ENCODE measurements at regions not wholly inside any gene's neighbourhood (a gene's known extent, or its start where the extent isn't known, plus 50 kb on each side); places are given as distances from the start of the nearest gene placed in this dataset.

GRCh38 chr2:2575870-2576386 lies 244.9 kb upstream of the MYT1L start:
- DNase-seq (ENCODE audit: low read depth in 2 of 2, low spot score in 1 of 2), result no peak

- DNase-seq (ENCODE audit: low read depth in 2 of 2, low spot score in 1 of 2), result no peak
These were observed 244.1 kb upstream of the MYT1L start for GRCh38 chr2:2575181-2575577.

GRCh38 chr2:2574401-2575180 lies 243.5 kb upstream of the MYT1L start:
- DNase-seq (ENCODE audit: low read depth in 2 of 2, low spot score in 1 of 2), result no peak

GRCh38 chr2:2573658-2574293 lies 242.7 kb upstream of the MYT1L start:
- no peak for DNase-seq (ENCODE audit: low read depth in 2 of 2, low spot score in 1 of 2)

GRCh38 chr2:2573205-2573604 lies 242.1 kb upstream of the MYT1L start:
- no peak for DNase-seq (ENCODE audit: low read depth in 2 of 2, low spot score in 1 of 2)

- no peak for DNase-seq (ENCODE audit: low read depth in 2 of 2, low spot score in 1 of 2)
These were observed 241.5 kb upstream of the MYT1L start for GRCh38 chr2:2572393-2573204.

- no peak for DNase-seq (ENCODE audit: low read depth in 2 of 2, low spot score in 1 of 2)
These were observed 240.5 kb upstream of the MYT1L start for GRCh38 chr2:2571301-2572150.

- no peak for DNase-seq (ENCODE audit: low read depth in 2 of 2, low spot score in 1 of 2)
These were observed 239.8 kb upstream of the MYT1L start for GRCh38 chr2:2570871-2571270.

GRCh38 chr2:2570360-2570759 lies 239.3 kb upstream of the MYT1L start:
- no peak for DNase-seq (ENCODE audit: low read depth in 2 of 2, low spot score in 1 of 2)

- DNase-seq (ENCODE audit: low read depth in 2 of 2, low spot score in 1 of 2), result no peak
These were observed 238.8 kb upstream of the MYT1L start for GRCh38 chr2:2569836-2570235.

- no peak for DNase-seq (ENCODE audit: low read depth in 2 of 2, low spot score in 1 of 2)
These were observed 238.2 kb upstream of the MYT1L start for GRCh38 chr2:2569306-2569705.

GRCh38 chr2:2568411-2568810 lies 237.3 kb upstream of the MYT1L start:
- no peak for DNase-seq (ENCODE audit: low read depth in 2 of 2, low spot score in 1 of 2)

- DNase-seq (ENCODE audit: low read depth in 2 of 2, low spot score in 1 of 2), result no peak
These were observed 236.7 kb upstream of the MYT1L start for GRCh38 chr2:2567776-2568175.

- DNase-seq (ENCODE audit: low read depth in 2 of 2, low spot score in 1 of 2), result no peak
These were observed 235.6 kb upstream of the MYT1L start for GRCh38 chr2:2566396-2567323.

GRCh38 chr2:2565671-2566070 lies 234.6 kb upstream of the MYT1L start:
- no peak for DNase-seq (ENCODE audit: low read depth in 2 of 2, low spot score in 1 of 2)

- no peak for DNase-seq (ENCODE audit: low read depth in 2 of 2, low spot score in 1 of 2)
These were observed 233.4 kb upstream of the MYT1L start for GRCh38 chr2:2564300-2565078.

GRCh38 chr2:2563309-2563860 lies 232.3 kb upstream of the MYT1L start:
- no peak for DNase-seq (ENCODE audit: low read depth in 2 of 2, low spot score in 1 of 2)

GRCh38 chr2:2562867-2563266 lies 231.8 kb upstream of the MYT1L start:
- no peak for DNase-seq (ENCODE audit: low read depth in 2 of 2, low spot score in 1 of 2)

Measured in stimulated activated CD8-positive, alpha-beta memory T cell treated with anti-CD3 and anti-CD28 coated beads, Interleukin-4, amount 100 ng/mL, for 4 hours (primary cell).